ENCODE measurements at regions not wholly inside any gene's neighbourhood (a gene's known extent, or its start where the extent isn't known, plus 50 kb on each side); places are given as distances from the start of the nearest gene placed in this dataset.

DNA sequence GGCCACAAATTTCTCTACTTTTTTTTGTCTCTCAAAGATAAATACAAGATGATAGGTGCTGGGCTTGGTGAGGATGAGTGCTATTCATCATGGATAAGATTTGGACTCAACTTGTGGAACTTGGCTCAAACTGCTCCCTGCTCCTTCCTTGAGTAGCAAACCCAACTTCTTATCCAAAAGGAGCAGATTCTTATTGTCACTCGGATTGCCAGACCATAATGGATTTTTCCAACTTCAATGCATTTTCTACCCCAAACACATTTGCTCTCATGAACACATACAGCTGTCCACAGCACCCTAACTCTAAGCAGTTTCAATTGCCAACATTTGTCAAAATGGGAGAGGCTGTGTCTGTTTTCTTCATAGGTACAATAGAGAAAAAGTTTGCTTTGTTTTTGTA is 99.5 kb upstream of the APCDD1 start:
- TF ChIP-seq, protein P1, sequence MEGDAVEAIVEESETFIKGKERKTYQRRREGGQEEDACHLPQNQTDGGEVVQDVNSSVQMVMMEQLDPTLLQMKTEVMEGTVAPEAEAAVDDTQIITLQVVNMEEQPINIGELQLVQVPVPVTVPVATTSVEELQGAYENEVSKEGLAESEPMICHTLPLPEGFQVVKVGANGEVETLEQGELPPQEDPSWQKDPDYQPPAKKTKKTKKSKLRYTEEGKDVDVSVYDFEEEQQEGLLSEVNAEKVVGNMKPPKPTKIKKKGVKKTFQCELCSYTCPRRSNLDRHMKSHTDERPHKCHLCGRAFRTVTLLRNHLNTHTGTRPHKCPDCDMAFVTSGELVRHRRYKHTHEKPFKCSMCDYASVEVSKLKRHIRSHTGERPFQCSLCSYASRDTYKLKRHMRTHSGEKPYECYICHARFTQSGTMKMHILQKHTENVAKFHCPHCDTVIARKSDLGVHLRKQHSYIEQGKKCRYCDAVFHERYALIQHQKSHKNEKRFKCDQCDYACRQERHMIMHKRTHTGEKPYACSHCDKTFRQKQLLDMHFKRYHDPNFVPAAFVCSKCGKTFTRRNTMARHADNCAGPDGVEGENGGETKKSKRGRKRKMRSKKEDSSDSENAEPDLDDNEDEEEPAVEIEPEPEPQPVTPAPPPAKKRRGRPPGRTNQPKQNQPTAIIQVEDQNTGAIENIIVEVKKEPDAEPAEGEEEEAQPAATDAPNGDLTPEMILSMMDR (conservative IDR thresholded peaks at IDR 0.05): no peak
- no peak for TF ChIP-seq ZFX (IDR thresholded peaks at IDR 0.05)
